Fibroblast of villous mesenchyme (primary cell): ENCODE measurements at regions not wholly inside any gene's neighbourhood (a gene's known extent, or its start where the extent isn't known, plus 50 kb on each side); places are given as distances from the start of the nearest gene placed in this dataset.

ENCODE experiments used
- DNase-seq: peaks from one replicate; pipeline ENCODE4 v3.0.0-alpha.2; 2010; ENCODE audit warnings: low read depth
- H3K4me3 ChIP-seq: 2 replicates; pipeline ENCODE4 v1.5.1; 2011; ENCODE audit warnings: low read depth, mild to moderate bottlenecking, low read length
- CTCF ChIP-seq: IDR thresholded peaks from 2 replicates; pipeline ENCODE4 v1.5.1; 2012; ENCODE audit warnings: low read depth, mild to moderate bottlenecking, low read length; ENCODE audit not compliant: insufficient read depth

- no peak overlapping the region for H3K4me3 ChIP-seq
- TF ChIP-seq CTCF = no peak
- DNase-seq = no peak
Observed at GRCh38 chr15:62297522-62297921, 132.4 kb upstream of the C2CD4B start.

GRCh38 chr15:62297933-62298332, 132.8 kb upstream of the C2CD4B start:
- no peak for TF ChIP-seq CTCF
- H3K4me3 ChIP-seq = no peak overlapping the region
- DNase-seq = no peak

GRCh38 chr15:62298811-62299210, 133.7 kb upstream of the C2CD4B start:
- H3K4me3 ChIP-seq = no peak overlapping the region
- no peak for TF ChIP-seq CTCF
- no peak for DNase-seq

GRCh38 chr15:62299541-62299940, 134.5 kb upstream of the C2CD4B start:
- TF ChIP-seq CTCF = no peak
- DNase-seq = no peak
- no peak overlapping the region for H3K4me3 ChIP-seq

GRCh38 chr15:62301993-62302675, 137.0 kb upstream of the C2CD4B start:
- TF ChIP-seq CTCF = no peak
- no peak overlapping the region for H3K4me3 ChIP-seq
- peak; percentile 28 for DNase-seq

GRCh38 chr15:62306851-62307504, 141.9 kb upstream of the C2CD4B start:
- DNase-seq = peak; percentile 76
- H3K4me3 ChIP-seq = no peak overlapping the region
- TF ChIP-seq CTCF = peak; percentile 73
